ENCODE measurements at regions not wholly inside any gene's neighbourhood (a gene's known extent, or its start where the extent isn't known, plus 50 kb on each side); places are given as distances from the start of the nearest gene placed in this dataset.

DNA sequence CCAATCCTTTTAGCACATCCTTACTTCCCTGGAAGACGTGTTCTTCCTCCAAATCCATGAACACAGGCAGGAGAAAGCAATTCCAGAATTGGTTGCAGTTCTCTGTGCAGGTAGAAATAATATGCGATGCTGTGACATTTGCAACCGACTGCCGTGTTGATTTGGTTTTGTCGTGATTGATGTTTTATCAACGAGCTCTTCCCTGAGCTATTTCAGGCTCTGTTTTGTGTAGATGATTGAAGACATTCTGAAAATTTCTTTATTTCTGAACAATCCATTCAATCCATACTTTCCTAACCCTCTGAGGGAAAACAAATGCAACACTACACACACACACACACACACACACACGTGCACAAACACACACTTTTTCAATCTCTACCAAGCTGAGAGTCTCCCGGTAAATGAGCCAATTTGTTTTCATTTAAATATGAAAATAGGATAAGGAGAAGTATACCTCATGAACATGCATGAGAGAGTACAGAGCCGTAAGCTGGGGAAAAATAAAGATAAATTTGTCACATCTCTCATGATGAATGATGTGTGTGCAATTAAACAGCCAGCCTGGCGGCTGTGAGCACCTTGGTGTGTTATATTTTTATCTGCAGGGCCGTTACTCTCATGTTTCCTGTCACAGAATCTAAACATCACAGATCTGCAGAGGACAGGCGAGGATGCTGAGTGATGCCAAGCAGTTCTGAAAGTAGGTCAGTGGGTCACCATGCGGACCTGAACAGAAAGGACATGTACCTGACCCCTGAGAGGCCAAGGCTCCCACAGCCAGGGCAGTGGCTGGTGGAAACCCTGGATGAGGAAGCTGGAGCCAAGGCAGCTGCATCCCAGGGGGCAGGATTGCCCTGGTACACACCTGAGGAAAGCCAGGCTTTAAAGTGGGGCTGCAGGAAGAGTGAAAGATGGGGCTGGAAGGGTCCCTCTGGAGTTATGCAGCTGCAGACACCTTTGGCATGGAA is 64.8 kb downstream of the PDCL3 start:
- DNase-seq, result no peak

DNA sequence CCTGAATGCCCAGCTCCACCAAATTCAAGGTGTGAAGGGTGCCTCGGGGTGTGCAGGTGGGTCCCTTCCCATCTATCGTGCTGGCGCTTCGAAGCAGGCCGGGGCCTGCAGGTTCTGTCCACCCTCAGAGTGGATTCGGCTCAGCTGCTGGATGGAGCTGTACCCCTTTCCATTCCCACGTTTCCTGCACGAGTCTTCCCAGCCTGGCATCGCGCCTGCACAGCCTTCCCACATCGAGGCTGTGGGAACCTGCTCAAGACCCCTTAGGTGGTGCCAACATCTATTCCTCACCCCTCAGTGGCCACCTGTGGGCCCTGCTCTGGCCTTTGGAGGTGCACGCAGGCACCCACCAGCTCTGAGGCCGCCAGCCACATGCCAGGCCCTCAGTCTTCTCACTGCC is 65.7 kb downstream of the PDCL3 start:
- no peak for DNase-seq

GRCh38 chr2:100629309-100629708 is 66.5 kb downstream of the PDCL3 start:
- no peak for DNase-seq

- no peak for DNase-seq
Measured at GRCh38 chr2:100630473-100630977, 67.7 kb downstream of the PDCL3 start.

GRCh38 chr2:100632037-100632436 is 69.2 kb downstream of the PDCL3 start:
- no peak for DNase-seq

DNA sequence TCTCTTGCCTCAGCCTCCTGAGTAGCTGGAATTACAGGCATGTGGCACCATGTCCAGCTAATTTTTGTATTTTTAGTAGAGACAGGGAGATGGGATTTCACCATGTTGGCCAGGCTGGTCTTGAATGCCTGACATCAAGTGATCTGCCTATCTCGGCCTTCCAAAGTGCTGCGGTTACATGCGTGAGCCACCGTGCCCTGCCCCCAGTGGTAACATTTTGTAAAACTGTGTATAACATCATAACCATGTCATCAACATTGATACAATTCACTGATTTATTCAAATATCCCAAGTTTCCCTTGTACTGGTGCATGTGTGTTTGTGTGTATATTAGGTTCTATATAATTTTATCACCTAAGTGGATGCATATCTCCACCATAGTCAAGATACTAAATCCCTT is 70.0 kb downstream of the PDCL3 start:
- no peak for DNase-seq

GRCh38 chr2:100639588-100640390 is 77.0 kb downstream of the PDCL3 start:
- DNase-seq, result no peak

- no peak for DNase-seq
Measured at GRCh38 chr2:100640431-100641124, 77.8 kb downstream of the PDCL3 start.

DNA sequence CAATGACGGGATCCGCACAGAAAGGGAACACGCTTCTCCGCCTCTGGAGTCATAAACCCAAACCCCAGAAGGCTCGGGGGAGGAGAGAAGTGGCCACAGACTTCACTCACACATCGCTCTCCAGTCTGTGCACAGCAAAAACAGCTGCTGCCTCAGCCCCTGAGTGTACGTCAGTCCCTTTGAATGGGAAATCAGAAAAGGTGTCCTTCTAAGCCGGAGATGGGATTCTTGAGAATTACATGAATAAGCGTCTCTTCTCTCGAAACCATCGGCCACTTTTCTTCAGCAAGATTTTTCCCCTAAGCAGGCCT is 78.3 kb downstream of the PDCL3 start:
- DNase-seq, result no peak

- no peak for DNase-seq
Measured at GRCh38 chr2:100642425-100642824, 79.6 kb downstream of the PDCL3 start.

DNA sequence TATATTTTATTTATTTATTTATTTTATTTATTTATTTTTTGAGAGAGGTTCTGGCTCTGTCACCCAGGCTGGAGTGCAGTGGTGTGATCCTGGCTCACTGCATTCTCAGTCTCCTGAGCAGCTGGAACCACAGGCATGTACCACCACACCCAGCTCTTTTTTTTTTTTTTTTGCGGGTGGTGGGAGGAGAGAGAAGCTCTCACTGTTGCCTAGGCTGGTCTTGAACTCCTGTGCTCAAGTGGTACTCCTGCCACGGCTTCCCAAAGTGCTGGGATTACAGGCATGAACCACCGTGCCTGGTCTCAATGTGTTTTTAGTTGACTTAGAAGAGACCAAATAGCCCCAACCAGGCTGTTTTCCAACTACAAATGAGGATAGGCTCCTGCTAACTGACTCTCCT is 80.7 kb downstream of the PDCL3 start:
- DNase-seq, result no peak

DNA sequence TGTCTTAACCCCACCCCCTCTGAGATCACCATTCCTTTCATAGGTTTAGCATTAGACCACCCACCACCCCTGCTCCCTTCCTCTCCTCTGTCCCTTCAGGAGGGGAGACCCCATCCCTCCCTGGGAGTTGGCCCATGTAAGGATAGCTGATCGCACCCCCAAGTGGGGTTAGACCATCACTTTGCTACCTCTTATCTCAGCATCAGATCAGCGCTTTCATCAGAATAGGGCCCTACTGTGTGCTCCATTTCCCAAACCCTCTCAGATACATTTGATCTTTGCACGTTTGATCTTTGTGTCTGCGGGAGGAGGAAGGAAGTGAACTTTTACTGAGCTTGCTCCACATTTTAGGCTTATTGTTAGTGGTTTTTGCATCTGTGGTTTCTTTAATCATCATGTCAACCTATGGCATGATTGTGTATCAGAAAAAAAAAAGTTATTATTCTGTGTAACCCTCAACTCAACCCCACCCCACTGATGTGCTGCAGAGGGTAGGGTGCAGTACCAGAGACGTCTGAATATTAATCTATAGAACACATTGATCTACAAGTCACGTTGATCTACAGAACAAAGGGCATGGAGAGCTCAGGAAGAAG is 81.2 kb downstream of the PDCL3 start:
- DNase-seq, result peak; percentile 44

GRCh38 chr2:100645695-100646429 is 83.1 kb downstream of the PDCL3 start:
- no peak for DNase-seq

- no peak for DNase-seq
Measured at GRCh38 chr2:100647709-100648108, 84.9 kb downstream of the PDCL3 start.

DNA sequence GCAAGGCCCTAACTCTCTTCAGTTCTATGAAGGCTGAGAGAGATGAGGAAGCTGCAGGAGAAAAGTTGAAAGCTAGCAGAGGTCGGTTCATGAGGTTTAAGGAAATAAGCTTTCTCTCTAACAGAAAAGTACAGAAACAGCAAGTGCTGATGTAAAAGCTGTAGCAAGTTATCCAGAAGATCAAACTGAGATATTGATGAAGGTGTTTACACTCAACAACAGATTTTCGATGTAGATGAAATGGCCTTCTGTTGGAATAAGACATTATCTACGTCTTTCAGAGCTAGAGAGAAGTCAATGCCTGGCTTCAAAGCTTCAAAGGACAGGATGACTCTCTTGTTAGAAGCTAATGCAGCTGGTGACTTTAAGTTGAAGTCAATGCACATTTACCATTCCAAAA is 87.4 kb downstream of the PDCL3 start:
- no peak for DNase-seq

GRCh38 chr2:100653449-100654035 is 90.7 kb downstream of the PDCL3 start:
- DNase-seq, result peak; percentile 42

DNA sequence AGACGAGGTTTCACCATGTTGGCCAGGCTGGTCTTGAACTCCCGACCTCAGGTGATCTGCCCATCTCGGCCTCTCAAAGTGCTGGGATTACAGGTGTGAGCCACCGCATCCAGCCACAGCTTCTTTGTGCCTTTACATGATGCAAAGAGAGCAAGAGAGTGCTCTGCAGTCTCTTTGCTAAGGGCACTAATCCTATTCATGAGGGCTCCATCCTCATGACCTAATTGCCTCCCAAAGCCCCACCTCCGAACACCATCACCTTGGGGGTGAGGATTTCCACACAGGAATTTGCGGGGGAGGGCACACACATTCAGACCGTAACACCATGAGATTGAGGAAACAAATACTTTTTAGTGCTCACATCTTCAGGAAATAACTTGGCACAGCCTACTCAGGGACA is 91.8 kb downstream of the PDCL3 start:
- DNase-seq, result no peak

DNA sequence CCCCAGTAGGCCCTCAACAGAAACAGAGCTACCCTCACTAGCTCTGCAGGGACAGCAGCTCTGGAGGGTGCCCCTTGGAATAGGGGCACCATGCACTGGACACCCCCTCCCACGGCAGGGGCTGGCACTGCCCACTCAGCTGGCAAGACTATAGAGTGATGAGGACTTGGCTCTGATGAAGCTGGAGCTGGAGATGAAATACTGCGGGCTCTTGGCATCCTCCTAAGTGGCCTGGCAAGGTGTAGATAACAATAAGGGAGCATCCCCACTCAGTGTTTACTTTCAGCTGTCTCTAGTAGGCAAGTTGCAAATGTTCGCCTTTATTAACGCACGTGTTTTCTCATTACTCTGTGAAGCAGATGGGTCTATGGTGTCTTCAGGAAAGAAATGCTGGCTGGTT is 92.7 kb downstream of the PDCL3 start:
- no peak for DNase-seq

GRCh38 chr2:100655936-100656534 is 93.2 kb downstream of the PDCL3 start:
- no peak for DNase-seq

- DNase-seq, result no peak
Measured at GRCh38 chr2:100658017-100658416, 95.2 kb downstream of the PDCL3 start.

DNA sequence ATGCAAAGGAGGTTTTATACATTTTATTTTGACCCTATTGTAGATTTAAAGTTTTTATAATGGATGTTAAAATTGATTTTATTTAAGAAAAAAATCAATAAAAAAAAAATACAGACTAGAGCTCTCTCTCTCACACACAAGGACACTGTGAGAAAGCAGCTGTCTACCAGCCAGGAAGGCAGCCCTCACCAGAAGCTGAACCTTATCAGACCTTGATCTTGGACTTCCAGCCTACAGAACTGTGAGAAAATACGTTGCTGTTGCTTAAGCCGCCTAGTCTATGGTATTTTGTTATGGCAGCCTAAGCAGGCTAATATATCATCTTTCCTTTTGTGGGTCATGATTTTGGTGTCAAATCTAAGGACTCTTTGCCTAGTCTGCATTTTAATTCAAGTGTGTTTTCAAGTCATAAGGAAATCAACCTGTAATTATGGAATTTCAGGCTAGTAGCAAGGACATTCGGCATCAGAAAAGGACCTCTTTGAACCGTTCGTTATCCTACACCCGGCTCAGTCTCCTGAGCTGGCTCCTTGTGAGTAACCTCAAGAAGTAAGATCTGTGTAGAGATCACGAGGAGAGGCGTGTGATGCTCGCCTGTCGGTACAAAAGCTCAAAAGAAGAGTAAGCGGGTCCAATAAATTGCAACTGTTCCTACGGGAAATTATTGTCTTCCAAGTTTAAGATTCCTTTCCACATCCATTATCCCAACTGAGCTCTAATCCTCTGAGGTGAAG is 98.2 kb downstream of the PDCL3 start:
- DNase-seq, result no peak

Measured in activated CD4-positive, alpha-beta T cell treated with anti-CD3 and anti-CD28 coated beads, Interleukin-2, amount 50 U/mL, for 1 hour (primary cell).